RCC 7860 (cell line): ENCODE measurements at regions not wholly inside any gene's neighbourhood (a gene's known extent, or its start where the extent isn't known, plus 50 kb on each side); places are given as distances from the start of the nearest gene placed in this dataset.
"Not testable (repeated sequence)": the region's sequence is repeated elsewhere in the genome, so short reads cannot be mapped to it uniquely, and the experiment has no call there.

Source experiments
- DNase-seq: peaks from one replicate; pipeline ENCODE4 v3.0.0-alpha.2; 2015; ENCODE audit warnings: low spot score
- FAIRE-seq: peaks from 2 replicates; lab custom pipeline; 2012; peaks lifted over from hg19 to GRCh38; lab: Jason Lieb, UNC

DNA sequence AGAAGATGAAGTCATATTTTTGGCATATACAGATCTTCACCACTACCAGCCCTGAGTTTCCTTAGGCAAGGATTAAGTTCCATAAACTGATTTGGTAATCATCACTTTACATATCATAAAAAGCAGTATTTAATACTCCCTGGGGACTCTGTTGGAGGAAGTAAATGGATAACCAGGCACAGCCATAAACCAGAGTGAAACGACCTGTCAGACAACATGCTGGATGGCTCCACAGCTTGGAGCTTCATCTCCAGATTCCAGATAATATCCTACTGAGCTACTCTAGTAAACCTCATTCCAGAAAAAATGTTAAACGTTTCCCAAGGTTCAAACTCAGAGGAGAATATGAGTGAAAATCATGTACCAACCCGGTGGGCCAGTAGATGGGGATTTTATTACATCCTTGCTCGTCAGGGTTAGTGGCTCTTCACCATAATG is 109.2 kb downstream of the BASP1 start:
- no peak for DNase-seq
- no peak for FAIRE-seq

DNA sequence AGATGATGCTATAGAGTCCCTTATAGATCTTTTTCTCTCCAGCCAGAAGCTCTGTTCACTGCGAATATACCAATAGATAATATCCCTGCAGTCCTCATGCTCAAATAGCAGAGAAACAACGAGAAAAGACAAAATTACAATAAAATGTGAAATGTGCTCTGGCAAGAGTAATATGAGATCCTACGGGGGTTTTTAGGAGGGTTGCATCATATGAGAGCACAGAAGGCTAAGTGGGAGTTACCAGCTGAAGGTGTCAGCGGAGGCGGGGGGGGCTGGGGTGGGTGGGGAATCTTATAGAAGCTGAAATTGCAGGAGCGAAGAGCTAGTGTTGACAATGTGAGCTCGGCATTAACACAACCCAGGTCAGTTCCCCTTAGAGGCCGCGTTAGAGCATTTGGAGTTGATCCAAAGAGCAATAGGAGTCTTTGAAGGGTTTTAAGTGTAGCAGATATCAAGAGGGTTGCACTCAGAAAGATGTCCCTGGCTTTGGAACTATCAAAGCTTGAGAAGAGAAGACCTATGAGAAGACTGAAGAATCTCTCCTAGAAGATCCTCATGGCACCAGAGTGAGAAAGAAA is 109.7 kb downstream of the BASP1 start:
- FAIRE-seq, result no peak
- no peak for DNase-seq

DNA sequence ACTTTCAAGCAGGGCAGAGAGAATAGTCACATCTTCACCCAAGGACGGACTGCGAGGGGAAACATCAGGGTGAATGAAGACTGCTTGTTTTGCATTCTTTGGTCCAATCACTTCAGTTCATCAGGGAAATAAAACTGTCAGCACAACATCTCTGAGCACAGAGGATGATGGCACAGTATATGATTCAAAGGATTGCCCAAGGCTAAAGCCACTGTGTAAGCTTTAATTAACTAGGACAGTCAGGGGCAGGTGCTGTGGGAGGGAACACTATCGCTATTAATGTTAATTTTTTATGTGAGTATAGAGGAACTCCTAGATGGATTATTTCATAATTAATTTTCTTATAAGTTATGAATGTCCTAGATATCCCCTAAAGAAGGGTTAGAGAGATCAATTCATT is 112.1 kb downstream of the BASP1 start:
- no peak for FAIRE-seq
- DNase-seq, result no peak

DNA sequence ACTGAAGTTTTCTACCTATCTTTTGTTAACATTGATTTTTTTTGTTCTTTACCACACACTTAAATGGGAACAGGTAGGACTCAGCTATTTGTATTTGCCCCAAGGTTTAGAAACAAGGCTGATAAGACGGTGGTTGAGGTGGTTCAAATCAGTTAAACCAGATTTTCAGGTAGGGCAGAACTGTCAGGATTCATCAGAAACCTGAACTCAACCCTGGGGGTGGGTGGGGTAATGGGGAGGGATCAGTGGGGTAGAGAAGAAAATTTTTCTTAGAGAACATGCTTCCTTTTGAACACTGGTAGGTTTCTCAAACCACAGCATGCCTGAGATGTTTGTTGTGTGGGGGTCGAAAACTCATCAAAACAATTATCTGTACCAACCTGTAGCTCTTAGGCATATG is 113.0 kb downstream of the BASP1 start:
- FAIRE-seq (no peak), DNase-seq (no peak)

DNA sequence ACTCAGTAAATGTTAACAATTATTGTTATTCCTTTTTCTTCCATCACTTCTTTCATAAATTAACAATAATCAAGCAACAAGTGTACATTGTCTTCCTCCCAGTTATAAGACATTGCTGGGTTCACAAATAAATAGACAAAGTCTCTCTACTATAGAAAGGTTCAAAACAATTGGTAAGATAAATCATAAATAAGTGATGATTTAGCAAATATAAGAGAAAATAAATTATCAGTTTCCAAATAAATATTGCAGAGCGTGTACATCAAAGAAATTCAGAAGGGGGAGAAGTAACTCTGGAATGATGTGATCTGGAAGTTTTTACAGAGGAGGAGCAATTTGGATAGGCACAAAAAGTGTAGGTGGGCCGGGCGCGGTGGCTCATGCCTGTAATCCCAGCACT is 114.2 kb downstream of the BASP1 start:
- no peak for FAIRE-seq

DNA sequence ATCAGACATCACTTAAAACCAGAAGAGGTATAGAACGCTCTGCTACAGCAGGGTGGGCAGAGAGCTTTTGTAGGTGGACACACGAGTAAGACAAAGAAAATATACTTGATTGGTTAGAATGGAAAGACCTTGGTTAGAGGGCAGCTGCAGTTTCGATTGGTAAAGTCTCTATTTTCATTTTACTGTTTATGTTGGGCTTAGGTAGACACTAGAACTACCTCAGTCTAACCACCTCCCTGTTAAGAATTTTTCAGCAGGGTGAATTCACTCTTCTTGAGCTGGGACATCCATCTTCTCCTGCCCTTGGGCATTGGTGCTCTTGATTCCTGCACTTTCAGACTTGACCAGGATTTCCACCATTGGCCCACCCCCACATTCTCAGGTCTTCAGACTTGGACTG is 116.3 kb downstream of the BASP1 start:
- DNase-seq, result no peak
- FAIRE-seq, result no peak

More for the DNA sequence above, 114.2 kb downstream of the BASP1 start:
- no peak for DNase-seq

DNA sequence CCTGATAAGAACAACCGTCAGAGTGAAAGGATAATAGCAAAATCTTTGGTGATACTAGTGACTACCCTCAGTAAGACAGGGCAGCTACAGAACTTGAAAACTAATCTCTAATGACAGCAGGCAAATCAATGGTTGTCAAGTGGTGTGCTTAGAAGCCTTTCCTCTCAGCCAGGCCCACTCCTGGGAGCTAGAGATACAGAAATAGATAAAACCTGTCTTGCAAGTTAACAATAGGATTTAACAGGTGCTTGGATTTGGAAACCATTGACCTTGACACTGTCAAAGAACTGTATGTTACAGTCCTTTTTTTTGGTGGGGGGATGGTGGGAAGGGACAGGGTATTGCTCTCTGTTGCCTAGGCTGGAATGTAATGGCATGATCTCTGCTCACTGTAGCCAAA is 118.6 kb downstream of the BASP1 start:
- DNase-seq (no peak), FAIRE-seq (no peak)

DNA sequence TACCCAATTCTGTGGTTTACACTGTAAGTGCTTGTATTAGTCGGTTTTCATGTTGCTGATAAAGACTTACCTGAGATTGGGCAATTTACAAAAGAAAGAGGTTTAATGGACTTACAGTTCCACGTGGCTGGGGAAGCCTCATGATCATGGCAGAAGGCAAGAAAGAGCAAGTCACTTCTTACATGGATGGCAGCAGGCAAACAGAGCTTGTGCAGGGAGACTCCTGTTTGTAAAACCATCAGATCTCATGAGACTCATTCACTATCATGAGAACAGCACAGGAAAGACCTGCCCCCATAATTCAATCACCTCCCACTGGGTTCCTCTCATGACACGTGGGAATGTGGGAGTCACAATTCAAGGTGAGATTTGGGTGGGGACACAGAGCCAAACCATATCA is 119.3 kb downstream of the BASP1 start:
- not testable (repeated sequence) for DNase-seq, FAIRE-seq

DNA sequence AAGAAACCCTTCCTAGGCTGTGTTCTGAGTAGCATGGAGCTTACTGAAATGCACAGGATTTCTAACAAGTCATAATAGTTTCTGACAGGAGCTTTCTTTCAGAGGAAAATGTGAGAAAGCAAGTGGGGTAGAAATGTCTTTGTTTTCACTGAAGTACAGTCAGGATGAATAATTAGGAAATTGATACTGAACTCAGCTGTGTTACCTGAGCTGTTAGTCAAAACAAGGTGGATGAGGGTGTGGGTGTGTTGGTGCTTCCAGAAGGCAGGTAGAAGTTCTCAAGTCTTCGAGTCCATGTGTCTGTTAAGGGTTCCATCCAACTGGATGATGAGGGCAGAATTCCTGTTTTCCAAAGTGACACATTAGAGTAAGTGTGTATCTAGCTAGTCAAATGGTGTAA is 122.4 kb downstream of the BASP1 start:
- no peak for DNase-seq
- FAIRE-seq, result no peak

DNA sequence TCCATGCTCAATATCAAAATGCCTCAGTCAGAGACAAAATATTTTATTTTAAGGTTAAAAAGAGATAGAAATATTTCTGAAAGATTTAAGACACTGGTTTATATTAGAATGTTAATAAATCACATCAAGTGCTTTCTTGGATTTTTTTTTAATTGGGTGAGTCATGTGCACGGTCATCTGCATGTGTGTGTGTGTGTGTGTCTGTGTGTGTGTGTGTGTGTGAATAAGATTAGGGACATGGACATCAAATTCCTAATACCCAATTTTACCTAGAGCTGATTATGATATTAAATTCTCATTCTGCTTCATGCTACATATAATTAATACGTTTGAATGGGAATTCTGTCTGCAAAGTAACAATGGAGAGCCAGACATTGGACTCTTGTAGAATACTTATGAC is 122.9 kb downstream of the BASP1 start:
- DNase-seq, result no peak
- no peak for FAIRE-seq

DNA sequence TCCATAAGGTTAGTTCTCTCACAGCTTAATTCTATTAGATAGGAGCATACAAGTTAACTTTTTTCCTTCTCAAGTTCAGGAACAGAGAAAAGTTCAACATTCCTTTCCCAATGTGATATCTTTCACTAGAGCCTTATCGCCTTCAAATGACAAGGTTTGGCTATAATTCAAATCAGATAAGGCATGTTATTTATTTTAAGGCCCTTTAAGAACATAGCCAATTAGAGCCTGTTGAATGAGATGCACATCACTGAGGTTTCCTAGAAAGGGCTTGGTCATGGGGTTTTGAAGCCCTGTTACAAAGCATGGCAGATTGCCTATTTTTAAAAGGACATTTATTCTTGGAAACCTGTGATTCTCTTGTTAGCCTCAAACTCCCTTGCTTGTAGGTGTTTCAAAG is 123.4 kb downstream of the BASP1 start:
- FAIRE-seq, result no peak
- no peak for DNase-seq

DNA sequence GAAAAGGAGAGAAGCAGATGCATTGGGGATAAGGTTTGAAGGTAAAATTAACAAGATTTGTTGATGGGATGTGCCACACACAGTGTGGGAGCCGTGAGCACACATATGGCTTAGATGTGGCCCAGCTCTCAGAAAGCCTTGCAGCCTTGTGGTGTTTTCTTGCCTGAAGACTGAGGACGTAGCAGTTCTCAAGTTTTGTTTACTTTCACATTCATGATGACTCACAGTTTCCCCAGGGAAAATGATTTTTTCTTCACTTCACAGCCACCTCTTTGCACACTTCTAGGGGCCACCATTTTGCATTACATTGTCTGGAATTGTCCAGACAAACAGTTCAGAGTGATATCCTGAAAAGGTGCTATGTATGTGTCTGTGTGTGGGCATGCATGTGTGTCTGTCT is 126.2 kb downstream of the BASP1 start:
- DNase-seq, result peak; percentile 57
- FAIRE-seq, result no peak

DNA sequence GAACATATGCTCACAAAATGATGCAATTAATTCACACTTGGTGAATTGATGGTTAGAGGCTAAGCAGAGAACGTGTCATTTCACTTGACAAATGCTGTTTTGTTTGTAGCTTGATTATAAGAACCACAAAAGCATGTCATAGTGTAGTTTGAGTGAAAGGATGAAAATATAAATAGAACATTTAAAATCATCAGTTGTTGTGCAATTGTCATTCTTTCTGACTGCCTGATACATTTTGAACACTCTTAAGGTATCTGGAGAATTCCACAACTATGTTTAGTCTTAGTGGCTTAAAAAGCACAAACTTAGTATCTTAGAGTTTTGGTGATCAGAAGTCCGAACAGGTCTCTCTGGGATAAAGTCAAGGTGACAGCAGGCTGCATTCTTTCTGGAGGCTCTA is 129.4 kb downstream of the BASP1 start:
- DNase-seq, result no peak
- no peak for FAIRE-seq

DNA sequence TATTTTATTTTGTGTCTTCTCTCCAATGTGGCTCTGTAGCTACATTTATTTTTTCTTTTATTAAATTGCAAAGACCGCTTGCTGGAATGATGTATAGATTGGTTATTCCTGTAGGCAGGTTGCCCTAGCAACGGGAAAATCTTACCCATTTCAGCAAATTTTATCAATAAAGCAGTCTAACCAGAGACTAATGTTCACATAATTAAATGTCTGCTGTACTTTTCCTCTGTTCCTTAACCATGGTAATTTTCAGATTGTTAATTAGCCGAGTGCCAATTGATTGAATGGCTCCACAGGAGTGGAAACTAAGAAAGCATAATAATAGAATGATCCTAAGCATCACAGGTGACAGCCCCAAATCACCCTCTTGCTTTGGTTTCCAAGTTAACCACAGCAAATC is 134.8 kb downstream of the BASP1 start:
- FAIRE-seq, result no peak
- DNase-seq, result no peak

DNA sequence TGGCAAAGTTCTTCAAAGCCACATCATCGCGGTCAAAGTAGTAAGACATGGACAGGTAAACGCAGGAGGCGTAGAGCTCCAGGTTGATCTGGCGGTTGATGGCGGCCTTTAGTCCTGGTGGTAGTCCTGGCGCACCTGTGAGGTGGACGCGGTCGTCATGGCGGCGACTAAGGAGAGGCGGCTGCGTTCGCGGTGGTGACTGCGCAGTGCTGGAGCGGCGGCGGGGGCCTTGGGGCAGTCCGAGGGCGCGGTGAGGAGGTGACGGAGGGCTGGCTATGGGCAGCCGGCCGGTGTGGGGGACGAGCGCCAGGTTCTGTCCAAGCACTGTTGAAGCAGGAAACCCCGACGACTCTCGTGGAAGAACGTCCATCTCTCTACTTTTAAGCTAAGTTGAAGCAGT is 136.8 kb downstream of the BASP1 start:
- DNase-seq (no peak), FAIRE-seq (no peak)

DNA sequence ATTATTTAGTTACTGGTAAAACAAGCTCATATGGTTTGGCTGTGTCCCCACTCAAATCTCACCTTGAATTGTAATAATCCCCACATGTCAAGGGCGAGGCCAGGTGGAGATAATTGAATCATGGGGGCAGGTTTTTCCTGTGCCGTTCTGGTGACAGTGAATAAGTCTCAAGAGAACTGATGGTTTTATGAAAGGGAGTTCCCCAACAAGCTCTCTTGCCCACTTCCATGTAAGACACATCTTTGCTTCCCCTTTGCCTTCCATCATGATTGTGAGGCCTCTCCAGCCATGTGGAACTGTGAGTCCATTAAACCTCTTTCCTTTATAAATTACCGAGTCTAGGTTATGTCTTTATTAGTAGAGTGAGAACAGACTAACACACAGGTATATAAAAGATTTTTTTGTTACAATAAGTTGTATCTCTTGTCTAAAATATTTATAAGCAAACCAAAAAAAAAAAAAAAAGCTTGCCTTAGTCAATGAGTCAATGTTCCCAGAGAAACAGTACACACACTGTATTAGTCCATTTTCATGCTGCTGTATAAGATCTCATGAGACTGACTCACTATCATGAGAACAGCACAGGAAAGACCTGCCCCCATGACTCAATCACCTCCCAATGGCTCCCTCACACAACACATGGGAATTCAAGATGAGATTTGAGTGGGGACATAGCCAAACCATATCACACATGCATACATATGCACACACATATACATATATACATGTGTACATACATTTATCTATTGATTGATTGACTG is 138.3 kb downstream of the BASP1 start:
- peak; percentile 45 for FAIRE-seq
- DNase-seq, result peak; percentile 62

DNA sequence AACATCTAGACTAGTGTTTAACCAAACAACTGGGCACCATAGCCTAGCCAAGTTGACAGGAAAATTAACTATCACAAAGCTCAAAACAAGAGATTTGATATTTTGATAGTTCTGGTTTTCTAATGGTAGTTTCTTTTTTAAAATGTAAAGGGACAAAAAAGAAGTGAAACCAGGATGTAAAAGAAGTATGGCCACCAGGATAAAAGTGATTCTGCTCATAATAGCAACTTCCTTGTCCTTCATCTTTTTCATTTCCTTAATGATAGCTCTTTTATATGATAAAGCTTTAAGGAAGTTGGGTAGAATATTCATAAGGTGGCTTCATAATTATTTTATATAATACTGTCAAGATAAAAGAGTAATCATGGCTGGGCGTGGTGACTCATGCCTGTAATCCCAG is 139.1 kb downstream of the BASP1 start:
- DNase-seq (no peak), FAIRE-seq (no peak)

DNA sequence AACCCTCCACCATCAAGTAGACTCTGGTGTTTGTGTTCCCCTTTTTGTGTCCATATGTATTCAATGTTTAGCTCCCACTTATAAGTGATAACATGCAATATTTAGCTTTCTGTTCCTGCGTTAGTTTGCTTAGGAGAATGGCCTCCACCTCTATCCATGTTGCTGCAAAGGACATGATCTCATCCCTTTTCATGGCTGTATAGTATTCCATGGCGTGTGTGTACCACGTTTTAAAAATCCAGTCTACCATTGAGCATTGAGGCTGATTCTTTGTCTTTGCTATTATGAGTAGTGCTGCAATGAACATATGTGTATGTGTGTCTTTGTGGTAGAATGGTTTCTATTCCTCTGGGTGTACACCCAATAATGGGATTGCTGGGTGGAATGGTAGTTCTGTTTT is 140.1 kb downstream of the BASP1 start:
- FAIRE-seq, result no peak
- DNase-seq, result no peak

DNA sequence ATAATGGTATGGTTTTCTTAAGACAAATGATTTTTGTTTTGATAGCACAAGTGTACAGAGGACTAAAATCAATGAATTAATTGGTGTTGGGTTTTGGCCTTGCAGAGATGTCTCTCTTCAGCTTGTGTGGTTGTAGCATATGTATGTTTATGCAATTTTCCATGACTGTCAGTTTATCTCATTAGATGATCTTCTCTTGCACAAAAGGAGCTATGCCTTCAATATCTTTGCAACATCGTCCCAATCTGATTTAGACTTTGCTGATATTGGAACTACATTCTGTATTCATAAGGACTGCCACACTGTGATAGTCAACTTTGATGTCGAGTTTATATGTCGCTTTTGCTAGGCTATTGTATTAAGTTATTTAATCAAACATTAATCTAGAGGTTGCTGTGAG is 140.0 kb upstream of the TAF11L2 start:
- no peak for FAIRE-seq
- no peak for DNase-seq

DNA sequence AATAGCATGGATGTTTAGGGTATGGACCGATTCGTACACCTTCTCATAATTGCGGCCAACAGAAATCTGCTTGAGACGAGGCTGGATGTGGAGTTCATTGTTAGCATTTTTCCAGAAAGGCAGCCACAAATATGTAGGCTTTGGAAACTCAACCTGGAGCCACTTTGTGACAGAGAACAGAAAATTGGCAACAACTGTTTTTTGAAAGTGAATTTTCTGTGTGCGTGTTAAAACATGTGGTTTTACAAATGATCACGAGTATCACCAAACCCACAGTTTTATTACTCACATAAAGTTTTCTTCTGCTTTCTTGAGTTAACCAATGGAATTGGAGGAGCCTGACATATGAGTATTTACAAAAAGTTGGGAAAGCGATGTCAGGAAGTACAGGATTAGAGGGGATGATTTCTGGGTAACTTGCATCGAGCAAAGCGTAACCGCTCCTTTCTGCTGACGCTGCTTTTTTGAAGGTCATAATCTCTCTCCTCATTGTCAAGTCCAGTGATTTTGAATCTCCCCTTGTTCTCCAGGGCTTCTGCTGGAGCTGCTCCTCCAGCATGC is 138.5 kb upstream of the TAF11L2 start:
- no peak for DNase-seq
- no peak for FAIRE-seq

DNA sequence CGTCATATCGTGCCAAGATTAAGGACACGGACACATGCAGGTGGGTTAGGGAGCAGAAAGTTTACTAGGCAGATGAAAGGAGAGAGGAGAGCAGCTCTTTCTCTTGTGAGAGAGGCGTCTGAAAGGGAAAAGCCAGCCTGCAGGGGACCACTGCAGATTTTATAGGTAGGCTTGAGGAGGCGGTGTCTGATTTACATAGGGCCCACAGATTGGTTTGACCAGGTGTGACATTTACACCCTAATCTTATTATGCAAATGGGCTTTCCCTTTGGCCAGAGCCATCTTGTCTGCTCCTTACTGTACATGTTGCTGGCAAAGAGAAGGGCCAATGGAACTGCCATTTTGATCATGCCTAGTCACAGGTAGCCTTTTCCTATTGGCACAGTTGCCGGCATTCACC is 137.2 kb upstream of the TAF11L2 start:
- no peak for DNase-seq

DNA sequence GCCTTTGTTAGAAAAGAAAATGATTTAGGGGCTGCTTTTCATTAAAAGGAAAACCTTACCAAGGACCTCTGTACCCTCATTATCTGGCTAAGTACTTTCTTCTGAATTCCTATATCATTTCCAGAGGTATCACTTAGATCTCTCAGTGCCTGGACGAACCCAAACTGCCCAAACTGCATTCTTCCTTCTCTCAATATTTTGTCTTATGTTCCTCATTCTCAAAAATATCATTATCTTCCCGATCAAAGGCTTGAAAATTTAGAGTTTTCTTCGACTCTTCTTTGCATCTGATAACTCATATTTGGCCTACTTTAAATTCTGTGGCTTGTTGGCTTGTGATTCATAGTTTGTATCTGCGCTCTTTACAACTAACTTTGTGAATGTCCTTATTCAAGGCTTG is 136.7 kb upstream of the TAF11L2 start:
- DNase-seq, result no peak
- no peak for FAIRE-seq

More for the DNA sequence above, 137.2 kb upstream of the TAF11L2 start:
- no peak for FAIRE-seq
